ENCODE measurements at regions not wholly inside any gene's neighbourhood (a gene's known extent, or its start where the extent isn't known, plus 50 kb on each side); places are given as distances from the start of the nearest gene placed in this dataset.

DNA sequence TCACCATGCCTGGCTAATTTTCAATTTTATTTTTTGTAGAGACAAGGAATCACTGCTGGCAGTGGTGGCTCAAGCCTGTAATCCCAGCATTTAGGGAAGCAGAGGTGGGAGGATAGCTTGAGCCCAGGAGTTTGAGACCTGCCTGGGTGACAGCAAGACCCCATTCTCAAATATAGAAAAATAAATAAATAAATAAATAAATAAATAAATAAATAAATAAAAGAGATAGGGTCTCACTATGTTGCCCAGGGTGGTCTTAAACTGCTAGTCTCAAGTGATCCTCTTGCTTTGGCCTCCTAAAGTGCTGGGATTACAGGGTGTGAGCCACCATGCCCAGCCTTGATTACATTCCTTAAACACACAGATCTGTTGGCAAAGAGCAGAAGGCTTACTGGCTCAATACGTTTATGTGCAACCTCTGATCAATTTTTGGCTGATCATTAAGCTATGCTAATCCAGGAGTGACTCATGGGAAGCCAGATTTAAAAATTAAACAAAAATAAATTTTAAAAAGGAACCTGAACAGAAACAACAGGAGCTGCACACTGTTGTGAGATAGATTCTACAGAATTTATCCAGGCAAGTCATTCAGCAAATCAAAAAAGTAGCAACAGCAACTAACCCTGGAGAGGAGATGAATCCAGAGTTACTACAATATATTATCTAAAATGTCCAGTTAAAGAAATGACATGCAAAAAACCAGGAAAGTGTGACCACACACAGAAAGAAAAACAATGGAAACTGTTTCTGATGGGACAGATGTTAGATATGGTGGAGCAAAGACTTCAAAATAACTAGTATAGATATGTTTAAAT is 79.4 kb downstream of the RPE65 start:
- no peak for TF ChIP-seq CTCF (IDR thresholded peaks at IDR 0.05; ENCODE audit: insufficient read depth, low read depth, low read length, missing control alignments)
- DNase-seq (ENCODE audit: low read depth) = no peak
- H3K4me3 ChIP-seq (ENCODE audit: low read length) = no peak overlapping the region

- TF ChIP-seq CTCF (IDR thresholded peaks at IDR 0.05; ENCODE audit: insufficient read depth, low read depth, low read length, missing control alignments) = no peak
- DNase-seq (ENCODE audit: low read depth) = no peak
- no peak overlapping the region for H3K4me3 ChIP-seq (ENCODE audit: low read length)
These were observed 83.2 kb downstream of the RPE65 start for GRCh38 chr1:68366572-68366971.

- TF ChIP-seq CTCF (IDR thresholded peaks at IDR 0.05; ENCODE audit: insufficient read depth, low read depth, low read length, missing control alignments) = no peak
- no peak for DNase-seq (ENCODE audit: low read depth)
- H3K4me3 ChIP-seq (ENCODE audit: low read length) = no peak overlapping the region
These were observed 83.9 kb downstream of the RPE65 start for GRCh38 chr1:68365709-68366382.

- peak; percentile 66 for DNase-seq (ENCODE audit: low read depth)
- no peak for TF ChIP-seq CTCF (IDR thresholded peaks at IDR 0.05; ENCODE audit: insufficient read depth, low read depth, low read length, missing control alignments)
- no peak overlapping the region for H3K4me3 ChIP-seq (ENCODE audit: low read length)
These were observed 86.4 kb downstream of the RPE65 start for GRCh38 chr1:68363339-68363738.

- TF ChIP-seq CTCF (IDR thresholded peaks at IDR 0.05; ENCODE audit: insufficient read depth, low read depth, low read length, missing control alignments) = no peak
- no peak overlapping the region for H3K4me3 ChIP-seq (ENCODE audit: low read length)
- peak; percentile 42 for DNase-seq (ENCODE audit: low read depth)
These were observed 88.3 kb downstream of the RPE65 start for GRCh38 chr1:68361346-68361910.

GRCh38 chr1:68359045-68359444 is 90.7 kb downstream of the RPE65 start:
- TF ChIP-seq CTCF (IDR thresholded peaks at IDR 0.05; ENCODE audit: insufficient read depth, low read depth, low read length, missing control alignments) = no peak
- H3K4me3 ChIP-seq (ENCODE audit: low read length) = no peak overlapping the region
- no peak for DNase-seq (ENCODE audit: low read depth)
